Activated T-helper 2 cell treated with anti-CD3 and anti-CD28 coated beads, Interferon-gamma antibody, Interleukin-2, Interleukin-4, amounts not matched to agents 10 μg/mL and 5 μg/mL and 100 μg/mL, durations not matched to agents 14 hours and 24 hours and 36 hours (primary cell): ENCODE measurements at regions not wholly inside any gene's neighbourhood (a gene's known extent, or its start where the extent isn't known, plus 50 kb on each side); places are given as distances from the start of the nearest gene placed in this dataset.
"Not testable (repeated sequence)": the region's sequence is repeated elsewhere in the genome, so short reads cannot be mapped to it uniquely, and the experiment has no call there.

Source experiments
- DNase-seq: peaks from one replicate; pipeline ENCODE4 v3.0.0; 2021; ENCODE audit warnings: low spot score
- H3K27ac Mint-ChIP-seq: one replicate; pipeline ENCODE4 v1.8.0; 2021; ENCODE audit warnings: mixed read lengths
- H3K27me3 Mint-ChIP-seq: one replicate; pipeline ENCODE4 v1.8.0; 2021; ENCODE audit warnings: low read depth, mixed read lengths
- H3K36me3 Mint-ChIP-seq: one replicate; pipeline ENCODE4 v1.8.0; 2021; ENCODE audit warnings: low read depth, mixed read lengths
- H3K4me1 Mint-ChIP-seq: one replicate; pipeline ENCODE4 v1.8.0; 2021; ENCODE audit warnings: low read depth, mixed read lengths
- H3K4me3 Mint-ChIP-seq: one replicate; pipeline ENCODE4 v1.8.0; 2021; ENCODE audit warnings: low read depth, mild to moderate bottlenecking, moderate library complexity, mixed read lengths
- H3K9me3 Mint-ChIP-seq: one replicate; pipeline ENCODE4 v1.8.0; 2021; ENCODE audit warnings: mixed read lengths
- intact Hi-C: fragments of 100-400 bp; cut with micrococcal nuclease; formaldehyde crosslinking; loops from one replicate; pipeline ENCODE4 v1.15.1; 2023

GRCh38 chr2:241985161-241985985, 115.8 kb downstream of the RTP5 start:
- H3K36me3 Mint-ChIP-seq, H3K4me1 Mint-ChIP-seq, H3K27me3 Mint-ChIP-seq, intact Hi-C loops, H3K27ac Mint-ChIP-seq, DNase-seq, H3K4me3 Mint-ChIP-seq: not testable (repeated sequence)
- H3K9me3 Mint-ChIP-seq, result peaks cover 15% of the 10 kb centered on the region

DNA sequence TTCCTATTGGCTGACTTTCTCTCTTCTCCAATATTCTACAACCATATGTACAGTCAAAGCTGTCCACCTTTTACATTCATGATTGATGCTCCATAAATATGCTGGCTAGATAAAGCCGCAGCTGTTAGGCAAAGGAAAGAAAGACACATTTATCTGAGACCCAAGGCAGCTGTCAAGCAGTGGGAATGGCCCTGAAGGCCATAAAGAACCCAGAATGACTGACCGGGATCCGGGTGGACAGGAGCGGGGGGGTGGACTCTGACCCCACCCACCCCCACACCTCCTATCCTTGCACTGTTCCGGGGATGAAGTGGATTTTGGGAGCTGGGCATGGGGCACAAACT, 116.4 kb downstream of the RTP5 start:
- intact Hi-C loops, result no loop called here
- Mint-ChIP-seq H3K4me1 (peaks cover 3% of the 10 kb centered on the region), H3K4me3 (no peak overlapping the region), H3K36me3 (no peaks in the 10 kb centered on the region), H3K9me3 (peaks cover 15% of the 10 kb centered on the region), H3K27me3 (peaks cover 3% of the 10 kb centered on the region), H3K27ac (no peak overlapping the region)
- no peak for DNase-seq

GRCh38 chr2:241986836-241987641, 117.5 kb downstream of the RTP5 start:
- peaks cover 3% of the 10 kb centered on the region for H3K4me1 Mint-ChIP-seq
- H3K4me3 Mint-ChIP-seq, result no peak overlapping the region
- H3K9me3 Mint-ChIP-seq, result peaks cover 15% of the 10 kb centered on the region
- no peak for DNase-seq
- H3K27me3 Mint-ChIP-seq, result peaks cover 3% of the 10 kb centered on the region
- H3K36me3 Mint-ChIP-seq, result no peaks in the 10 kb centered on the region
- intact Hi-C loops, result no loop called here
- no peak overlapping the region for H3K27ac Mint-ChIP-seq

DNA sequence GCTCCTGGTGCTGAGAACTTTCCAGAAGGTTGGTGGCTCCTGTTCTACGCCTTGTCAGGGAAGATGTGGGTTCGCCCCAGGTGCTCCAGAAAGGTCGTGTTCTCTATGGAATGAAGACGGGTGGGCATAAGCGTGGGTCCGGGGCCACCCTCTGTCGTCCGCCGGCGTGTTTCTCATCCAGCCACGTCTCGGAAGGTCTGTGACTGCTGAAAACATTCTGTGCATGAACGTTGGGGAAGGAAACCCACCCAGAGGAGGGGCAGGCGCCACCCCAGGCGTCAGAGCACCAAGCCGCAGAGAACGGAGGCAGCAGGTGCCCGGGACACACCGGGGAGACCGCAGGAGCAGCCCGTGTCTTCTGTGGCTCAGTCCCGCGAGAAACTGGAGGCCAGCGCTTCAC, 118.2 kb downstream of the RTP5 start:
- intact Hi-C loops, result no loop called here
- H3K36me3 Mint-ChIP-seq, result no peaks in the 10 kb centered on the region
- H3K27ac Mint-ChIP-seq, result no peak overlapping the region
- H3K9me3 Mint-ChIP-seq, result peaks cover 15% of the 10 kb centered on the region
- DNase-seq, result no peak
- peaks cover 3% of the 10 kb centered on the region for H3K4me1 Mint-ChIP-seq
- peaks cover 3% of the 10 kb centered on the region for H3K27me3 Mint-ChIP-seq
- no peak overlapping the region for H3K4me3 Mint-ChIP-seq

DNA sequence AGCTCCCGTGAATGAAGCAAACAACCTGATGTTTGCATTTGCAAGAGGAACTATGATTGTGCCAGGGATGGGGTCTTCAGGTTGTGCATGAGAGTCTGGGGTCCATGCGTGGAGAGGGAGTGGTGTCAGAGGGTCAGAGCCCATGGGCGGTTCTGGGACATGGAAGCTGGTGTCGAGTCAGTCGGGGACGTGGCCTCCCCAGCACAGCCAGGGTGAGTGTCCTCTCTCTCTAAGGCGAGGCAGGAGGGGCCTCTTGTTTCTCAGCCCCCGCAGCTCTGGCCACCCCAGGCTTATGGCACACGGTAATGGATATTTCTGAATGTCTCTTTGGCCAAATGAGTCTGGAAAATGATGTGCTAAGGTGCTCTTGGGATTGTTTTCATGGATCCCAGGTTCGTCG, 118.6 kb downstream of the RTP5 start:
- intact Hi-C loops, result no loop called here

GRCh38 chr2:241989074-241989473, 119.5 kb downstream of the RTP5 start:
- H3K9me3 Mint-ChIP-seq, result peaks cover 15% of the 10 kb centered on the region
- H3K36me3 Mint-ChIP-seq, result no peaks in the 10 kb centered on the region
- no peak overlapping the region for H3K27ac Mint-ChIP-seq
- intact Hi-C loops, result no loop called here
- H3K4me1 Mint-ChIP-seq, result peaks cover 3% of the 10 kb centered on the region
- H3K4me3 Mint-ChIP-seq, result no peak overlapping the region
- peaks cover 3% of the 10 kb centered on the region for H3K27me3 Mint-ChIP-seq
- no peak for DNase-seq

More for the DNA sequence above, 118.6 kb downstream of the RTP5 start:
- no peak overlapping the region for H3K27ac Mint-ChIP-seq
- DNase-seq, result no peak
- H3K4me1 Mint-ChIP-seq, result peaks cover 3% of the 10 kb centered on the region
- H3K9me3 Mint-ChIP-seq, result peaks cover 15% of the 10 kb centered on the region
- H3K36me3 Mint-ChIP-seq, result no peaks in the 10 kb centered on the region
- H3K27me3 Mint-ChIP-seq, result peaks cover 3% of the 10 kb centered on the region
- H3K4me3 Mint-ChIP-seq, result no peak overlapping the region

GRCh38 chr2:241990466-241990865, 120.9 kb downstream of the RTP5 start:
- Mint-ChIP-seq H3K27ac (no peak overlapping the region), H3K4me1 (peaks cover 3% of the 10 kb centered on the region), H3K36me3 (no peaks in the 10 kb centered on the region), H3K9me3 (peaks cover 15% of the 10 kb centered on the region), H3K27me3 (peaks cover 3% of the 10 kb centered on the region), H3K4me3 (no peak overlapping the region)
- no peak for DNase-seq
- intact Hi-C loops, result no loop called here

DNA sequence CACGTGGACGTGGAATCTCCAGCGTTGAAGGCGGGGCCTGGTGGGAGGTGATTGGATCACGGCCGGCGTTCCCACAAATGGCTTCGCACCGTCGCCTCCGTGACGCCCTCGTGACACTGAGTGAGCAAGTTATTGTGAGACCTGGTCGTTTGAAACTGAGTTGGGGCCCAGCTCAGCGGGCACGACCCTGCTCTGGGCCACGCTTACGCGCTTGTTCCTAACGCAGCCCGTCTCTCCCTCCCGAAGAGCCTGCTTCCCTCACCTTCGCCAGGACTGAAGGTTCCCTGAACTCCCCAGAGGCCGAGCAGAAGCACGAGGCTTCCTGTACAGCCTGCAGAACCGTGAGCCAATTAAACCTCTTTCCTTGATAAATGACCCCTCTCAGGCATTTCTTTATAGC, 121.8 kb downstream of the RTP5 start:
- Mint-ChIP-seq H3K9me3 (peaks cover 15% of the 10 kb centered on the region), H3K27ac (no peak overlapping the region), H3K4me1 (no peaks in the 10 kb centered on the region), H3K4me3 (no peak overlapping the region), H3K36me3 (no peaks in the 10 kb centered on the region), H3K27me3 (no peaks in the 10 kb centered on the region)
- DNase-seq, result no peak
- intact Hi-C loops, result no loop called here

DNA sequence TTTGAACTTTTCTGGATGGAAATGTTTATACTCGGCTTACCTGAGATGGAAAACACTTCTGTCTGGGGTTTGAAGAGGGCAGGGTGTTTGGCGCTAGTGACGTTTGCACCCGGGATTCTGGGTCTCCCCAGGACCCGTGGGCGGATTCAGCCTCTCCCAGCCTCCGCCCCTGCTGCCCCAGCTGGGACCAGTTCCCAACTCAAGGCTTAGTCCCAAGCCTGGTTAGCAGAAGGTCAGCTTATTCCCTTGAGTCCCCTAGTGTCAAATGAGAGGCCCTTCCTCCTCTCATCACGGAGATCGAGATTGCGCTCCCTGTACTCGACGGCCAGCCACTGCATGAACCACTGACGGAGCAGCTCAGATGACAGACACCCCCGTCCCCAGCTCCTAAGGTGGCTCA, 123.2 kb downstream of the RTP5 start:
- intact Hi-C loops, result no loop called here
- Mint-ChIP-seq H3K27ac (no peak overlapping the region), H3K4me1 (no peaks in the 10 kb centered on the region), H3K36me3 (no peaks in the 10 kb centered on the region), H3K9me3 (peaks cover 9% of the 10 kb centered on the region), H3K4me3 (no peak overlapping the region), H3K27me3 (no peaks in the 10 kb centered on the region)
- no peak for DNase-seq

DNA sequence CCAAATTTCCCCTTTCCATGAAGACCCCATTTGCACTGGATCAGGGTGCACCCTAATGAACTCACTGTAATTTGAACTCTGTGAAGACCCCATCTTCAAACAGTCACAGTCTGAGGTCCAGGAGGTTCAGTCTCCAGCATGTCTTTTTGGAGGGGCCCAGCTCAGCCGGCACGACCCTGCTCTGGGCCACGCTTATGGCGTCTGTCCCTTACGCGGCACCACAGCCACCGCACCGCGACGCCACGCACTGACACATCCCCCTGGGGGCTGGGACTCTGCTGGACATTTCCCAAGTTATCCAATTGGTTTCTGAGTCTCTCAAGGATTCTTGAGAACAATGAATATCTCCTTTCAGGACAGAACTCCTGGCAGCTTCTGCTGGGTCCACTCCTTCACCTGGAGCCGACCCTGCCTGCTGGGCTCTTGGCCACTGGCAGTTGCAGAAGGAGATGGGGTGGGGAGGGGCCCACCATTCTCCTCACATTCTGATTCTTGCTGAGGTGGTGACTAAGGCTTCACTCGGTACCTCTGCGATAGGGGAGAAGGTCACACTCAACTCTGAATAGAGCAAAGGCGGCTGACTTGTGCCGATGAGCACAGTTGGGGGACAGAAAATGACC, 124.0 kb downstream of the RTP5 start:
- intact Hi-C loops, result no loop called here
- H3K27ac Mint-ChIP-seq, result no peak overlapping the region
- H3K4me3 Mint-ChIP-seq, result no peak overlapping the region
- no peaks in the 10 kb centered on the region for H3K36me3 Mint-ChIP-seq
- no peaks in the 10 kb centered on the region for H3K4me1 Mint-ChIP-seq
- H3K9me3 Mint-ChIP-seq, result peaks cover 9% of the 10 kb centered on the region
- DNase-seq, result no peak
- H3K27me3 Mint-ChIP-seq, result no peaks in the 10 kb centered on the region

DNA sequence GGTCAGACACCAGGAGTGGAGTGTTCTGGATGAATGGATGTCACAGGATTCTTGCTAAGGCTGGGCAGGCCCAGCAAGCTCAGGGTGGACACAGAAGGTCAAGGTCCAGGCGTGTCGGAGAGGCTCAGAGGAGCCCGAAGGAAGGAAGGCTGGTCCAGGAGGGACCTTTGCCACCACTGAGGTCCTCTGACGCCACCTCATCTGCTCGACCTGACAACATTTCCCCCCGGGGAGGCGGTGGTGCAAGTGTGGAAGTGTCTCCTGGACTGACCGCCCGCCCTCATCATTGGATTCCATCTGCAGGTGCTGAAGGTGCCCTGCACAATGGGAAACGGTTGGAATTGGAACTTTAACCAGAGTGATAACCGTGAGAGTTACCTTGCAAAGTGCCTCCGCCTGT, 124.6 kb downstream of the RTP5 start:
- Mint-ChIP-seq H3K27ac (no peak overlapping the region), H3K4me3 (no peak overlapping the region), H3K4me1 (no peaks in the 10 kb centered on the region), H3K36me3 (no peaks in the 10 kb centered on the region), H3K9me3 (peaks cover 9% of the 10 kb centered on the region), H3K27me3 (no peaks in the 10 kb centered on the region)
- no peak for DNase-seq
- intact Hi-C loops, result no loop called here

- no peaks in the 10 kb centered on the region for H3K36me3 Mint-ChIP-seq
- intact Hi-C loops, result no loop called here
- no peaks in the 10 kb centered on the region for H3K4me1 Mint-ChIP-seq
Measured at GRCh38 chr2:241994556-241995213, 125.2 kb downstream of the RTP5 start.

More at GRCh38 chr2:241994556-241995213, 125.2 kb downstream of the RTP5 start:
- Mint-ChIP-seq H3K4me3 (no peak overlapping the region), H3K9me3 (peaks cover 4% of the 10 kb centered on the region), H3K27ac (no peak overlapping the region), H3K27me3 (no peaks in the 10 kb centered on the region)
- no peak for DNase-seq
